Loucy (cell line): ENCODE measurements at regions not wholly inside any gene's neighbourhood (a gene's known extent, or its start where the extent isn't known, plus 50 kb on each side); places are given as distances from the start of the nearest gene placed in this dataset.

Experiments used
- H2AFZ ChIP-seq: fragments of 200-600 bp; sonication (generic); 2 replicates; pipeline ENCODE4 v1.6.0; 2016; ENCODE audit warnings: antibody characterized with exemption, mild to moderate bottlenecking, low read length, moderate library complexity
- H3F3A ChIP-seq: fragments of 200-600 bp; 2 replicates; pipeline ENCODE4 v1.6.0; 2016; ENCODE audit warnings: antibody characterized with exemption, low read depth, mild to moderate bottlenecking
- H3K27me3 ChIP-seq: fragments of 200-600 bp; sonication (generic); 2 replicates; pipeline ENCODE4 v1.6.1; 2014; ENCODE audit warnings: low read length, mild to moderate bottlenecking; ENCODE audit not compliant: insufficient read depth, poor library complexity, severe bottlenecking
- H3K36me3 ChIP-seq: fragments of 200-600 bp; sonication (generic); 2 replicates; pipeline ENCODE4 v1.6.1; 2016; ENCODE audit warnings: low read length; ENCODE audit not compliant: insufficient read depth
- H3K4me1 ChIP-seq: fragments of 200-600 bp; sonication (generic); 2 replicates; pipeline ENCODE4 v1.5.1; 2014; ENCODE audit warnings: low read length, mild to moderate bottlenecking; ENCODE audit not compliant: insufficient read depth, poor library complexity, severe bottlenecking
- H3K4me2 ChIP-seq: fragments of 200-600 bp; sonication (generic); 2 replicates; pipeline ENCODE4 v1.6.0; 2014; ENCODE audit warnings: antibody characterized with exemption, low read length, low read depth, mild to moderate bottlenecking; ENCODE audit not compliant: poor library complexity, severe bottlenecking
- H3K4me3 ChIP-seq: fragments of 200-600 bp; sonication (generic); 2 replicates; pipeline ENCODE4 v1.5.1; 2014; ENCODE audit warnings: low read length, mild to moderate bottlenecking, mixed read lengths; ENCODE audit not compliant: poor library complexity, severe bottlenecking
- H3K79me2 ChIP-seq: fragments of 200-600 bp; sonication (generic); 2 replicates; pipeline ENCODE4 v1.6.1; 2014; ENCODE audit warnings: low read length; ENCODE audit not compliant: insufficient read depth
- H3K9ac ChIP-seq: fragments of 200-600 bp; sonication (generic); 2 replicates; pipeline ENCODE4 v1.6.0; 2014; ENCODE audit warnings: mild to moderate bottlenecking, low read depth, low read length, moderate library complexity; ENCODE audit not compliant: poor library complexity, severe bottlenecking
- H3K9me2 ChIP-seq: fragments of 200-600 bp; sonication (generic); replicated peaks from 2 replicates; pipeline ENCODE4 v1.6.1; 2016; ENCODE audit warnings: low read depth, low read length, mixed read lengths
- H3K9me3 ChIP-seq: fragments of 200-600 bp; sonication (generic); 2 replicates; pipeline ENCODE4 v1.6.1; 2014; ENCODE audit warnings: mild to moderate bottlenecking, antibody characterized with exemption, low read length, low read depth; ENCODE audit not compliant: insufficient read depth
- H4K20me1 ChIP-seq: fragments of 200-600 bp; sonication (generic); 2 replicates; pipeline ENCODE4 v1.6.0; 2014; ENCODE audit warnings: antibody characterized with exemption, low read length, mild to moderate bottlenecking; ENCODE audit not compliant: insufficient read depth, poor library complexity, severe bottlenecking
- CTCF ChIP-seq: fragments of 200-600 bp; sonication (generic); conservative IDR thresholded peaks from 2 replicates; pipeline ENCODE4 v1.5.1; 2014; ENCODE audit warnings: mild to moderate bottlenecking, antibody characterized with exemption, low read length
- EZH2phosphoT487 ChIP-seq: fragments of 200-600 bp; IDR thresholded peaks from 2 replicates; pipeline ENCODE4 v1.6.1; 2018; ENCODE audit warnings: antibody characterized with exemption, mild to moderate bottlenecking, moderate library complexity, borderline replicate concordance

GRCh38 chr5:86881493-86882090 lies 263.9 kb downstream of the COX7C start:
- Histone ChIP-seq H4K20me1 (no peaks in the 10 kb centered on the region), H3K9me2 (no peaks in the 10 kb centered on the region), H3F3A (no peaks in the 10 kb centered on the region), H3K4me2 (no peak overlapping the region), H3K9ac (no peak overlapping the region), H3K9me3 (no peaks in the 10 kb centered on the region), H2AFZ (no peak overlapping the region), H3K4me3 (no peak overlapping the region), H3K27me3 (no peaks in the 10 kb centered on the region), H3K4me1 (peaks cover 4% of the 10 kb centered on the region), H3K79me2 (no peaks in the 10 kb centered on the region), H3K36me3 (no peaks in the 10 kb centered on the region)
- TF ChIP-seq EZH2phosphoT487, result no peak

- Histone ChIP-seq H3K9me2 (no peaks in the 10 kb centered on the region), H3K9me3 (no peaks in the 10 kb centered on the region), H3K9ac (no peak overlapping the region), H3K27me3 (no peaks in the 10 kb centered on the region), H3K4me1 (peaks cover 4% of the 10 kb centered on the region), H3K4me3 (no peak overlapping the region), H3F3A (no peaks in the 10 kb centered on the region), H2AFZ (no peak overlapping the region), H4K20me1 (no peaks in the 10 kb centered on the region), H3K36me3 (no peaks in the 10 kb centered on the region), H3K4me2 (no peak overlapping the region), H3K79me2 (no peaks in the 10 kb centered on the region)
- no peak for TF ChIP-seq EZH2phosphoT487
- no peak for TF ChIP-seq CTCF
Measured at GRCh38 chr5:86884608-86885007, 266.9 kb downstream of the COX7C start.

- Histone ChIP-seq H3K27me3 (no peaks in the 10 kb centered on the region), H3K36me3 (no peaks in the 10 kb centered on the region), H3K9me3 (no peaks in the 10 kb centered on the region), H3K9ac (no peak overlapping the region), H3K9me2 (no peaks in the 10 kb centered on the region), H3F3A (no peaks in the 10 kb centered on the region), H4K20me1 (no peaks in the 10 kb centered on the region), H3K4me3 (no peak overlapping the region), H3K79me2 (no peaks in the 10 kb centered on the region), H3K4me2 (no peak overlapping the region), H2AFZ (no peak overlapping the region), H3K4me1 (peaks cover 4% of the 10 kb centered on the region)
- TF ChIP-seq CTCF (no peak), EZH2phosphoT487 (no peak)
Measured at GRCh38 chr5:86885011-86885410, 267.3 kb downstream of the COX7C start.

GRCh38 chr5:86885489-86886230 lies 267.9 kb downstream of the COX7C start:
- Histone ChIP-seq H3K36me3 (no peaks in the 10 kb centered on the region), H3K4me1 (peaks cover 4% of the 10 kb centered on the region), H3K79me2 (no peaks in the 10 kb centered on the region), H3F3A (no peaks in the 10 kb centered on the region), H3K9ac (no peak overlapping the region), H3K9me2 (no peaks in the 10 kb centered on the region), H4K20me1 (no peaks in the 10 kb centered on the region), H3K9me3 (no peaks in the 10 kb centered on the region), H3K27me3 (no peaks in the 10 kb centered on the region), H2AFZ (no peak overlapping the region), H3K4me3 (no peak overlapping the region), H3K4me2 (no peak overlapping the region)
- TF ChIP-seq EZH2phosphoT487 (no peak), CTCF (no peak)
